ENCODE measurements at regions not wholly inside any gene's neighbourhood (a gene's known extent, or its start where the extent isn't known, plus 50 kb on each side); places are given as distances from the start of the nearest gene placed in this dataset.

DNA sequence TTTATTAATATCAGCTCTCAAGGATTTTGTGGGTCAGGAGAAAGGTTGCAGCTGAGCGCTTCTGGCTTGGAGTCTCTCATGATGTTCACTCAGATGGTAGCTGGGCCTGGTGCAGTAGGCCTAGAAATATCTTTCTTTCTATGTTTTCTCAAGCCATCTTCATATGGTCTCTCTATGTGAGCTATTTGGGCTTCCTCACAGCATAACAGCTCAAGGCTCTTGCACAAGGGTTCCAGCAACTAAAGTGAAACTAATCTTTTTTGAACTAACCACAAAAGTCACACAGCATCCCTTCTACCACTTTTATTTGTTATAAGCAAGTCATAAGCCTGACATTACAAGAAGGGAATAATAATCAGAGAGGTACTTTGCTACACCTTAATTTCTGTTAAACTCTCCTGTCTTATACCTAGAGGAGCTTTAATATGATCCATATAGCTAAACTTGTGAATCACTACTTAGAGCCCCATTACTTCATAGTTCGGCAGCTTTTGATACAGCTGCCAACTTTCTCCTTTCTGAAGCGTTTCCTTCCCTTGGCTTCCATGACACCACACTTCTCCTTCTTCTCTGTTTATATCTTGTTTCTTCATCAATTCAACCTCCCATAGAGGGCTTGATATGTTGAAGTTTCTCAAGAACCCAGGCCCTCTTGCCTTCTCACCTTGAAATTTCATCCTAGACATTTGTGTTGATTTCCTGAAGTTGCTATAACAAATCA is 720.2 kb downstream of the LTN1 start:
- intact Hi-C loops (cut with DNase I), result no loop called here
- no peak for DNase-seq

DNA sequence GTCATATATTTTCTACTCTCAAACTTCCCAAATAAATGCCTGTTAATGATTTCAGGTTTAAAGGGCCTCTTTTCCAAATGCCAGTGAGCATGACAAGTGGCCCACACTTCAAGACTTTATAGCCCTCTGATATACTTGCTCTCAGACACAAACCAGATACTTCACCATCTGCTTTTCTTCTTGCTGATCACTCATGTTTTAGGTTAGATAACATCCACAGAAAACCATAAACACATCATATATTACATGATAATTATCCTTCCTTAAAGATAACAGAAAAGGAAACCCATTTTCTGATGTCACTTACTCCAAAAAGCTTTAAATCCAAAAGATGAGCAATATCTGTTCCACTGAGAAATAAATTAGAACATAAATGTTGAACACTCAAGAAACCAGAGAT is 723.5 kb downstream of the LTN1 start:
- intact Hi-C loops (cut with DNase I), result no loop called here
- no peak for DNase-seq

DNA sequence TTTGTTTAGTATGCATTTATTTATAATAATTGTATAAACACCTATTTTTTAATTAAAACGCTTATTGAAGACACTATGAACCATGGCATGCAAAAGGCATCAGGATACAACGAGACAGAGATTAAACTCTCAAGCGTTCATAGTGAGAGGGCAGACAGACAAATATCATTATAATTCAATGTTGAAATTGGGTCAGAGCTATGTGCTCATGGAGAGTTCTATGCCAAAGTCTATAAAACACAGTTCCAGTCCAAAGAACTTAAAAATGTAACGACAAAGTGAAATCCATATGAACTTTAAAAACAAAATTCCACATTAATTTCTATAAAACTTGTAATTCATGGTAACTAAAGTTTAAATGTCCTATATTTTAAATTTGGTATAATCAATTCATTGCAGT is 724.0 kb downstream of the LTN1 start:
- intact Hi-C loops (cut with DNase I), result no loop called here

DNA sequence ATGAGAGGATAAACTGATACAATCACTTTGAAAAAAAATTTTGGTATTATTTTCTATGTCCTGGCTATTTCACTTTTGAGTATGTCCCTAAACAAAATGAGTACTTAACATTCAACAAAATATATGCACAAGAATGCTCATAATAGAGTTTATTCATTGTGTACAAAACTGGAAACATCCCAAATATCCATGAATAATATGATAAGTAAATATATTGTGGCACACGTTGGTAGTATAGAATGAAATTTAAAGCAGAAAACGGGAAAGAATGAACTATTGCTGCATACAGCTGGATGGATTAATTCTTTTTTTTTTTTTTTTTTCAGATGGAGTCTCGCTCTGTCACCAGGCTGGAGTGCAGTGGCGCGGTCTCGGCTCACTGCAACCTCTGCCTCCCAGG is 725.2 kb downstream of the LTN1 start:
- intact Hi-C loops (cut with DNase I), result no loop called here
- DNase-seq, result no peak

More for the DNA sequence above, 724.0 kb downstream of the LTN1 start:
- no peak for DNase-seq

DNA sequence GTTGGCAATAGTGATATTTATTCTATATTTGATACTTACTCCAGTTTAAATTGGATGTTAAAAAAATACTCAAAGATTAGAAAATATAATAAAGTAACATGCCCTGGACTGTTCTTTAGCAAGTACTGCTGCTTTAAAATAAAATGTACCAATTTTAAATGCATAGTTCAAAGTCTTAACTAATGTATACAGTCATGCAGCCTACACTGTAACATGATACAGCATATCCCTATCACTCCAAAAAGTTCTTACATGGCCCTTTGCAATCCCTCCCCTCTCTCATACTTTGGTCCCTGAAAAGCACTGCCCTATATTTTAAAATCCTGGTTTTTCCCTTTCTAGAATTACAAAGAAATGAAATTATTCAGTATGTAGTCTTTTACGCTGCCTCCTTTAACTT is 726.6 kb downstream of the LTN1 start:
- intact Hi-C loops (cut with DNase I), result no loop called here

DNA sequence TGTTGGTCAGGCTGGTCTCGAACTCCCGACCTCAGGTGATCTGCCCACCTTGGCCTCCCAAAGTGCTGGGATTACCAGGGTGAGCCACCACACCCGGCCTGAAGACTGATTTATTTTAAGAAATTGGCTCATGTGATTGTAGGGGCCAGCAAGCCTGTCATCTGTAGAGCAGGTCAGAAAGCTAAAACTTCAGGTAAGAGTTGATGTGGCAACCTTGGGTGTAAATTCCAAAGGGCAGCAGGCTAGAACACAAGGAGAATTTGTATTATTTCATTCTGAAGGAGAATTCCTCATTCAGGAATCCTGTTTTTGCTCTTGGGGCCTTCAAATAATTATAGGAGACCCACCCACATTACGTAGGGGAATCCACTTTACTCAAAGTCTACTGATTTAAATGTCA is 728.7 kb downstream of the LTN1 start:
- DNase-seq, result no peak
- intact Hi-C loops (cut with DNase I), result no loop called here

More for the DNA sequence above, 726.6 kb downstream of the LTN1 start:
- DNase-seq, result no peak

DNA sequence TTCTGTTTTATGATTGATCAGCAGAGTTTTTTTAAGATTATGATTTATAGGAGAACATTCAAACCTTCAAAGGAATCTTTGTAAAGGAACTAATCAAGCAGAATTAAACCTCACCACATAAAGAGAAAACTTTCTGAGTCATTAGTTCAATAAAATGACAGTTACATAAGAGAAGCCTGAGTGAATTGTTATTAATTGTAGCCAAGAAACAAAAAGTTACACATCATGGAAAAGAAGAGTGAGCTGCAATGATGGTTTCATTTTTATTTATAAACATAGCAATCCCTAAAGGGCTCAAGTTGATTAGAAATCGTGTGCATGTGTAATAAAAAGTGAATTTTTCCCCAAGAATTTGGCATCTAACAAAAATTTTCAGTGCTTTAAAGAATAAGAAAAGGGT is 731.4 kb downstream of the LTN1 start:
- intact Hi-C loops (cut with DNase I), result no loop called here

DNA sequence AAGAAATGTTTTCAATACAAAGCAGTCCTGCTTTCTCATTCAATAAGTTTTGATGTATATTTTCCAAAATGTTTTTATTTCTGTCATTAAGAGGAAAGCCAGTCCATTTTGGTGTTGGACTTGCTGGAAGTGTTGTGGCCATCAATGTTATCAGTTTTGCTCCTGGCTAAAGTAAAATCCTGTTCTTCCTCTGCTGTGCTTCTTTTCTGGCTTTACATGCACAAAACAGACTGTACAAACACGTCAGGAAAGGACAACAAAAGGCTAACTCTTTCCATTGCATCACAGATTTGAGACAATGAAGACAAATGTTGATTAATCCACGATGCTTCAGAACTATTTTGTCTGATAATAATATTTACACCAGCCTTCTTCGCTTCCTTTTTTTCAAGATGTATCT is 735.4 kb downstream of the LTN1 start:
- intact Hi-C loops (cut with DNase I), result no loop called here
- DNase-seq, result no peak

More for the DNA sequence above, 731.4 kb downstream of the LTN1 start:
- DNase-seq, result no peak

DNA sequence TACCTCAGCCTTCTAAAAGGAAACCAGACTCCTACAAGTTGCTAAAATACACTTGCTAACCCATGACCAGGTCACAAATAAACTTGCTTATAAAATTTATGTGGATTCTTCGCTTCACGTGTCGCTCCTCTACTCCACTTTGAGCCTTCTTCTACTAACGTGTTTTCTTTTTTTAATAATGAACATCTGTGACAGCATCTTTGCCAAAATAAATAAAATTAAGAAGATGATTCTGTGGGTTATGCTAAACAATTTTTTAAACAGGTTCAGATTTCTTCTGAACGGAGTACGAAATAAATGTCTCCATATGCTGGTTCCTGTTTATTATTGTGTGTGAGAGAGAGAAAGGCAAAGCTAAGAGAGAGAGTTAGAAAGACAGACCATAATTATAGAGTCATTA is 735.8 kb downstream of the LTN1 start:
- no peak for DNase-seq
- intact Hi-C loops (cut with DNase I), result no loop called here

DNA sequence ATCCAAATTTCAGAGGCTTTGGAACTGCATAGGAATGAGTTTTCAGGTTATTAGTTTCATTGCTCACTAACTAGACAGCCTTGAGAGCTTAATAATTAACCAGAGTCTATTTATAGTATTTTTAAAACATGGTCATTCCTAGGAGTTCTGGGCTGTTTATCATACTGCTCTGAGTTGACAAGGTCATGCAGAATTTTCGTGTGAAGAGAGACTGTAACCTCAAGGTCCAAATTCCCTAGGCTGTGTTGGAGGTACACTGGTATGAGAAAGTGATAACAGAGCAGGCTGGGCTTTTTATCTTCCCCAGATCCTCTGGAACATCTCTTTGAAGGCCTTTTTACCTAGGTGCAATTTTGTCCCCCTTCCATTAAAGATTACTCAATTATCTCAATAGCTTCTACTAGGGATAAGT is 736.3 kb downstream of the LTN1 start:
- intact Hi-C loops (cut with DNase I), result no loop called here
- DNase-seq, result no peak

DNA sequence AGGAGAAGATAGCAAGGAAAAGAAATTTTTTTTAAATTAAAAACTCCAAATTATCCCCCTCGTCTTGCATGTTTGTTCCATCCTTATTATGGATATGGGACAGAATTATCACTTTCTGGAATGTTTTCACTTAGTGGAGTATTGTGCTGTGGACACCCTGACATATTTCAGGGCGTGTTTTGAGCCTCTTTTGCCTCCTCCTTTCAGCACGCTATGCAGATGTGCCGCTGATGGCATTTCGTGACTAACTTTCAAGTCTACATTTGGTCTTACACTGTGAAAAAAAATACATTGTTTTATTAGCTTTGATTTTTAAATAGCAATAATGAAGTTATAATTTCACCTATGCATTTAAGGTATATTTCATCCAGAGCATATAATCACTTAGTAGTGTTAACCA is 738.7 kb downstream of the LTN1 start:
- intact Hi-C loops (cut with DNase I), result no loop called here
- DNase-seq, result no peak

DNA sequence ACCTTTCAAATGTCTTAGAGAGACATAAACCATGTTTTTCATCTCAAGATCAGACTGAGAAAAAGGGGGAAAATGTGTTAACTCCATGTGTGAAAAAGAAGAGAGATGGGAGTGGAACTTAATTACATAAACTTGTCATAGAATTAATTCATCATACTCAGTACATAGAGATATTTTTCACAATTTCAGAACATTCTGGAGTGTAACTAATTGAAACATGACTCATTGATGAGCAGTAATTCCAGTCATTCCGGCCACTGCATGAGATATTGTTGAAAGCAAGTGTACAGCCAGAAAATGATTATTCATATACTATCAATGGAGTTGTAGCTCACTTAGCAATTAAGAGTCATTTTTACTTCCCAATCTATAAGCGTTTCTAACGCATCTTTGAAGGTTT is 739.3 kb downstream of the LTN1 start:
- no peak for DNase-seq
- intact Hi-C loops (cut with DNase I), result no loop called here

DNA sequence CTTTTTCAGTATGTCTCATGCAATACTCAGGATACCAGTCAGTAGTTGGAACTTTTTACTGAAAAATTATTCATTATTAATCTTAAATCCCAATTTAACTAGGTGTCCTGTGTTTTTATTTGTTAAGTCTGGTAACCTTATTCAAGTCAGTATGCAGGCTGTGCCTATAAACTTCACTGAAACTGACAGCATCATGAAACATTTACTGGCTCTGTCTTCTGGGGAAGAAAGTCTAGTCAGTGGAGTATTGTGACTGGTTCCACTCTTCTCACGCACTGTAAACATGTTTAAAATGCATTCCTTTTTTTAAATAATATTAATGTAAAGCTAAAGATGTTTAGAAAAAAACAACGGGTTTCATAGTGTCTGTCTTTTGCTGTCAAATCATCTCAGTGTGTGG is 739.7 kb downstream of the LTN1 start:
- DNase-seq, result no peak
- intact Hi-C loops (cut with DNase I), result no loop called here

DNA sequence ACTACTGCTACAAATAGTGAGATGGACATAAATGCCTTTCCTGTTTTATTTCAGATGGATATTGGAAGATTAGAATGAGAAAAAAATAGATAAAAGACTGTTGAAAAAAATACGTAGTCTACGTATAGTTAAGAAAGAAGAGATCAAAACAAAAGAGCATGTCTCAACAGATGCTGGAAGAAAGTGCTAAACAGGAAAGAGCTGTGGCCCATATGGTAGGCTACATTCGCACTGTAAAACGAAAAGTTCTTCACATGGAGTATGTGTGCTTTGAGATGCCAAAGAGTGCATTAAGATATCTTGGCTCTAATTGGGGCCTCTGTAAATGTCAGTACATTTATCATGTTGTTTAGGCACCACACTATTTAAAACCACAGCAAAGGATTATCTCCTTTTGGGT is 741.7 kb downstream of the LTN1 start:
- intact Hi-C loops (cut with DNase I), result no loop called here
- no peak for DNase-seq

DNA sequence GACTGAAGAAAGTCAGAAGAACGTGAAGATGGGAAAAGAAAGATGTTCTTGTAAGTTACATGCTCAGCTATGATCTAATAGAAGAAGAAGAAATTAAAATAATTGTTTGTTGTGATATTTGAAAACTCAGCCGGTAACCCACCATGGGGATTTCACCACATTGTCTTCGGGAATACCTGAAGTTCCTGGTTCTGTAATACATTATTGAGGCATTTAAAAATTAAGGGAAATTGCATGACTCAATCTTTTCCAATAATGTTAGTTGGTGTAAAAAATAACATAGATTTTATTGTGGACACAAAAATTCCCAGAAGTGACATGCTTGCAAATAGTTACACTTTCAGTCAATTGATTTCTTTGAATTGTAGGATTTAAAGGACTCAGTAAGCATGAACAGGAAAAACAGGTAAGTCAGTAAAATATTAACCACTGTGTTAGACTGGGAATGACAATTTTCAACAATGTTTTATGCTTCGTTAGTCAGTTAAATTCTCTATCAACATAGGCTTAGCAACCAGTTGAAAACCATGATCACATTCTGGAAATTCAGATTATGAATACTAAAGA is 745.1 kb downstream of the LTN1 start:
- no peak for DNase-seq
- intact Hi-C loops (cut with DNase I), result no loop called here

DNA sequence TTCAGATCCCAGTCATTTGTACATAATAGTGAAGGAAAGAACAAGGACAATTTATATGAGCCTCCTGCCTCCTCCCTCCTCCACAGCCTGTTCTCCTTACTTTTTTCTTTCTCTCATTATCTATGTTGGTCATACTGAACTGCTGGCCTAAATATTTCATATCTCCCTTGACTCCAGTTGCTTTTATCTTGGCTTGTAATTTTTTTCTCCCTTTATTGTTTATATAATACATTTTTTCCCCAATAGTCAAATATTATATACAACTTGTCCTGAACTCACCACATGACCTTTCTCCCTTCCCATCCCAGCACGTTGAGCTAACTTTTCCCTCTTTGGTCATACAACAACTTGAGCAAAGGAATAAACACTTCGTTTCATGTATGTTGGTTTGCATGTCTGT is 752.1 kb downstream of the LTN1 start:
- DNase-seq, result no peak
- intact Hi-C loops (cut with DNase I), result no loop called here

DNA sequence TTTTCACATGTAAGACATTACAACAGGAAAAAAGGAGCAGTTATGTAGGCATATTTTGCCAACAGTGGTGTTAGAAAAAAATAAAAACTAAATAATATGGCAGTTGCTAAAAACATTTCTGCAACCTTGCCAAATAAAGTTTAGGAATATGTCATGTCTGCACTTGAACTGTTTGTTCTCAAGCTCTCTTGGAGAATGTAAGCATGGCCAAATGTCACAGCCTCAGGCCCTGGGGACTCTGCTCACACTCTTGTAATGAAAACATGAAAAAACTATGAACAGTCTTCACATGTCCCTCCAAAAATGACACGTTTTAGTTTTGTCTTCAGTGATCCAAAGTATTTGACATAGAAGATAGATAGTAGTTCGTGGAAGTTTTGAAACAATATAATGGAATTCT is 753.3 kb downstream of the LTN1 start:
- intact Hi-C loops (cut with DNase I), result no loop called here
- DNase-seq, result no peak

DNA sequence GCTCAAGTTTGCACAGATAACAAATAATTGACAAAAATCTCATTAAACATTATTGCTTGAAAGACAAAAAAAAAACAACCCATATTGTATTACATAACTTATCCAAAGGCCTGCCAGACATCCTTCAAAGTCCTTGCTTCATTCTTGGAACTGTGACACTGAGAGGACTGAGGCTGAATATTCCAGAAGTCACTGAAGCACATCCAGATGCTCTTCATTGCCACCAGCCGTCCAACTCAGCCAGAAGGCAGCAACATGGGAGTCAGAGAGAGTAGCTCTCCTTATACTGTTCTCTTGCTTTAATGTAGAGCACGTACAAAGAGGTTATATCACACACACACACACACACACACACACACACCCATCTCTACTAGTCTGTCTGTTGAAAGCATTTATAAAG is 755.0 kb downstream of the LTN1 start:
- intact Hi-C loops (cut with DNase I), result no loop called here
- DNase-seq, result no peak

DNA sequence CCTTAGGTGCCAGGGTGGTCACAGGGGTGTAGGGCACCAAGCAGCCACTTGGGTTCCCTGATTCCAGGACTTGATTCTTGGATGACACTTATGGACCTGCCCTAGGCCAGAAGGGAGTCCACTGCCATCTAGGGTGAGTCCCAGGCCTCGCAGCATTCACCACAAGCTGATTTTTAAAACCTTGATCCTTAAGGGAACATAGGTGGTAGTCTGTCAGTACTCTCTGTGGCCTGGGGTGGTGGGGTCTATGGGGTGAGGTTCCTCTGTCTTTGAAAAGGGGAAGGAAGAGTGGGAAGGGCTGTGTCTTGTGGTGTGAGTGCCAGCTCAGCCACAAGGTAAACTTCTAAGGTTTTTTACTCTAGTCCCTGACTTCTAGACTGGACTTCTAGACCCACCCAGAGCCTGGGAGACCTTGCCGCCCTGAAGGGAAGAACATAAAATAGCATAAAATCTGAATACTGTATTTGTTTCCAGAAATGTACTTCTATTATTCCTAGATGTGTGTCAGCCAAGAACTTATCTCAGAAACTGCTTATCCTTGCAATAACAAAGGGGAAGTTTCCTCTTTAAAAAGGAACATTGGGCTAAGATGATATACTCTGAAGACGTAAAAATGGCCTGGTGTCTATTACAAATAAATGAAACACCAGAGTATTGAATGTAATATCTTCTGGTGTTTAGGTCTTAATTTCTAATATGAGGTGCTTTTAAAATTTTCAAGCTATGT is 757.3 kb downstream of the LTN1 start:
- peak in 2 of 10 donors; percentile 31 to 37 for DNase-seq
- intact Hi-C loops (cut with DNase I), result no loop called here

DNA sequence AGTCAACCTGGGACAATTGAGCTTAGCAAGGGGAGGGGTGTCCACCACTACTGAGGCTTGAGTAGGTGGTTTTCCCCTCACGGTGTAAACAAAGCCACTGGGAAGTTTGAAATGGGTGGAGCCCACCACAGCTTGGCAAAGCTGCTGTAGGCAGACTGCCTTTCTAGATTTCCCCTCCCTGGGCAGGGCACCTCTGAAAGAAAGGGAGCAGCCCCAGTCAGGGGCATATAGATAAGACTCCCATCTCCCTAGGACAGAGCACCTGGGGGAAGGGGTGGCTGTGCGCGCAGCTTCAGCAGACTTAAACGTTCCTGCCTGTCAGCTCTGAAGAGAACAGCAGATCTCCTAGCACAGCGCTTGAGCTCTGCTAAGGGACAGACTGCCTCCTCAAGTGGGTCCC is 758.4 kb downstream of the LTN1 start:
- intact Hi-C loops (cut with DNase I), result no loop called here
- peak in 2 of 10 donors; percentile 53 to 71 for DNase-seq

DNA sequence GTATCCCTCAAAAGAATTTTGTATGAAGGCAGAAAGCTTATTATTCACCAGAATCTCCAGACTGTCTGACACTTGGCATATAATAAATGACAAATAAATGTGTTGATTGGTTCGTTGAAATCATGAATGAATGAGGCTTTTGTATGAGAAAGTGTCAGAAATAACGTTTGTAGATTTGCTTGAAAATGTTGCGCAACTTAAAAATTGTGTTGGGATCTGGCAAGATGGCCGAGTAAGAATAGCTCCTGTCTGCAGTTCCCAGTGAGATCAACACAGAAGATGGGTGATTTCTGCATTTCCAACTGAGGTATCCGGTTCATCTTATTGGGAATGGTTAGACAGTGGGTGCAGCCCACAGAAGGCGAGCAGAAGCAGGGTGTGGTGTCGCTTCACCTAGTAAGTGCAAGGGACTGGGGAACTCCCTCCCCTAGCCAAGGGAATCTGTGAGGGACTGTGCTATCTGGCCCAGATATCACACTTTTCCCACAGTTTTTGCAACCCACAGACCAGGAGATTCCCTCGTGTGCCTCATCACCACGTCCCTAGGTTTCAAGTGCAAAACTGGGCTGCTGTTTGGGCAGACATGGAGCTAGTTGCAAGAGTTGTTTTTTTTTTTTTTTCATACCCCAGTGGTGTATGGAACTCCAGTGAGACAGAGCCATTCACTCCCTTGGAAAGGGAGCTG is 759.0 kb downstream of the LTN1 start:
- intact Hi-C loops (cut with DNase I), result no loop called here
- peak in 1 of 10 donors; percentile 49 for DNase-seq

Measured in posterior cingulate gyrus (tissue), 11 donors.